Right hindlimb (tissue), 1 donor: ENCODE measurements at regions not wholly inside any gene's neighbourhood (a gene's known extent, or its start where the extent isn't known, plus 50 kb on each side); places are given as distances from the start of the nearest gene placed in this dataset.

Source experiments
- DNase-seq: peaks from one replicate; pipeline ENCODE4 v3.0.0-alpha.2; 2018

- no peak for DNase-seq
Observed at GRCh38 chr11:109173504-109173903, 248.5 kb upstream of the C11orf87 start.

- no peak for DNase-seq
Observed at GRCh38 chr11:109184376-109184775, 237.6 kb upstream of the C11orf87 start.

GRCh38 chr11:109192864-109193263 lies 229.1 kb upstream of the C11orf87 start:
- DNase-seq: no peak

DNA sequence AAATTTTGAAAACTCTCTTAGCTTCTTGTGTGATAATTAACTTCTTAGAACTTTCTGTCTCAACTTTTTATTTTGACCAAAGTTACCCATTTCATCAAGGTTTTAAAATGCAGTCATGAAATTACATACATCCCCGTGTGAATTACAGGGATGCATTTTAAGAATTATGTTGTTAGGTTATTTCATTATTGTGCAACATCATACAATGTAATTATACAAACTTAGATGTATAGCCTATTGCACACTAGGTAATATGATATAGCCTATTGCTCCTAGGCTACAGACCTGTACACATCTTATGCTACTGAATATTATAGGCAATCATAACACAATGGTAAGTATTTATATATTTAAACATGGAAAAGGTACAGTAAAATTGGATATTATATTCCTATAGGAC lies 228.1 kb upstream of the C11orf87 start:
- no peak for DNase-seq

- no peak for DNase-seq
Observed at GRCh38 chr11:109196016-109196415, 226.0 kb upstream of the C11orf87 start.

DNA sequence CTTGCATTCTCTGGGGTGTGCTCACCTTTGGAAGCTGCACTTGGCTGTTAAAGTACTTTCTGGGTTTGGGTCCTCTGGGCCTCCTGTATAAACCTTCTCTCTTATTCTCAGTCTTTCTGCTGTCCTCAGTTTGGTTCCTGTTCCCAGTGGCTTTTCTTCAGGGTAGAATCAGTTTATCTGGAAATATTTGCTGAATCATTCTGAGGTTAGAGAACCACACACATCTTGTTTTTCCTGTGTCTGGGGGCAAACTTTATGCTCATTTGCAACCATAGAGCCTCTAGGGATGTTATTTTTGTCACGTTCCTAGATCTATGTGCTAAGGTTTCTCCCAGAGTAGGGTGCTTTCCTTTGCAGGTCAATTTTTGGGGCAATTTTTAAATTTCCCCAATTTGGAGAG lies 224.3 kb upstream of the C11orf87 start:
- no peak for DNase-seq

GRCh38 chr11:109203176-109203575 lies 218.8 kb upstream of the C11orf87 start:
- DNase-seq: no peak

- no peak for DNase-seq
Observed at GRCh38 chr11:109205312-109205711, 216.7 kb upstream of the C11orf87 start.

DNA sequence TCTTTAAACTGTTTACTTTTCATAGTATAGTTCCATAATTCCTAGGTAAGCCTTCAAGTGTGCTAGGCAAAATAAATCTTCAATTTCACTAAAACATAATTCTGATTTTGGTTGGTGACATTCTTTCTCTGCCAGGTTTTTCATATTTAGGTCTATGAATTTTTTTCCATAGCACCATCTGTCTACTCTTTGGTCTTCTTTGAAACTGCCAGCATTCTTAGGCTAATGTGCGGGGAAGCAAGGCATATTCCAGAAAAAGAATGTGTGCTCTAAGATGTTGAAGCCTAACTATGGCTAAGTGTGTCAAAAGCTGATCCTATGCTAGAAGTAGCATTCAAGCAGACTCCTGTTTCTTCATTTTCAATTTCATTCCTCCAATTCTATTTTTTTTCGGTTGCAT lies 213.9 kb upstream of the C11orf87 start:
- DNase-seq: no peak

- no peak for DNase-seq
Observed at GRCh38 chr11:109209572-109209971, 212.4 kb upstream of the C11orf87 start.

- DNase-seq: no peak
Observed at GRCh38 chr11:109221190-109221589, 200.8 kb upstream of the C11orf87 start.

GRCh38 chr11:109222761-109223160 lies 199.2 kb upstream of the C11orf87 start:
- DNase-seq: no peak

DNA sequence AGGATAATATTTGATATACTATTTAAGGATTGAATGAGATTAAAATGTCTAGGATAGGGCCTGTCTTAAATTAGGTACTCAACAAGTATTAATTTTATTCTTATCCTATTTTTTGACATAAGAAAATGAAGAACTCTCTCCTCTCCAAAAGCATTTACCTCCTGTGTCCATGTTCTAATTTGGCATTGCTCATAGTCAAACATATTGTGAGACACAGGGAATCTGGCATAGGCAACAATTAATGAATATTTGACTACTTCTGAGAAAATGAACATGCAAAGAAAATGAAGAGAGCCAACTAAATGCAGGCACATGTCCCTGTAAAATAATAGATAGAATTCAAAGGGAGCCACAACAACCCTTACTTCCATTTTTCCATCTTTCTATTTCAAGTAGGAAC lies 198.5 kb upstream of the C11orf87 start:
- no peak for DNase-seq

GRCh38 chr11:109229682-109230081 lies 192.3 kb upstream of the C11orf87 start:
- no peak for DNase-seq

DNA sequence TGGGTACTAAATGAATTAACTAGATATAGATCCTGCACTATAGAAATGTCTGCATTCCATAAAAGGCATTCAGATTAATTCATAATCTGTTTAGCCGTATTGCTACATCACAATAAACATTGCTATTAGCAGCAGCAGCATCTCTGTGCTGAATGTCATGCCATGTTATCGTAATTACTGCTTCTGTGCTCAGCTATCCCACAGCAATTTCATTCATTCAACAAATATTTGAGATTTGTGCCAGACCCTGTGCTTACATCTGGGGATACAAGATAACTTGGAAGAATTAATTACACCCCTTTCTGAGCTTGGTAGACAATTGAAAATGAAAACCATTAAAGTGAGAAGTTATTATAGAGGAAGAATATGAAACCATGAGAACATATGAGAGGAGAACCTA lies 185.8 kb upstream of the C11orf87 start:
- DNase-seq: no peak

DNA sequence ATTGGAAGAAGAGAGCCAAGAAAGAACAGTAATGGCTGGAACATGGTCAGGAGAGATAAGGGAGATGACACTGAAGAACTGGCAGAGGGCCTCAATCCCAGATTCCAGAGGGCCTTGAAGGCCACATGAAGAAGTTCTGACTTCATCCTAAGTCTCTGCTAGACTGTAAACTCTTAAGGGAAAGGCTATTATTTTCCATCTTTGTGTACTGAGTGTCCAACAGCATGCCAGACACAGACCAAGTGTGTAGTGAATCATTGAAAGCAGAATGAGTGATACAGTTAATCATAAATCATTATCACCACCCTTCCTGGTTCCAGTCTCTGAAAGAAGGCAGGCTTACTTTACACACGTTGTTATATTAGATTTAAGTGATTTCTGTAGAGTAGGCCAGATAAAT lies 185.3 kb upstream of the C11orf87 start:
- DNase-seq: no peak

- DNase-seq: no peak
Observed at GRCh38 chr11:109237636-109238035, 184.4 kb upstream of the C11orf87 start.

GRCh38 chr11:109241988-109242536 lies 179.9 kb upstream of the C11orf87 start:
- no peak for DNase-seq

- no peak for DNase-seq
Observed at GRCh38 chr11:109247071-109247470, 174.9 kb upstream of the C11orf87 start.

DNA sequence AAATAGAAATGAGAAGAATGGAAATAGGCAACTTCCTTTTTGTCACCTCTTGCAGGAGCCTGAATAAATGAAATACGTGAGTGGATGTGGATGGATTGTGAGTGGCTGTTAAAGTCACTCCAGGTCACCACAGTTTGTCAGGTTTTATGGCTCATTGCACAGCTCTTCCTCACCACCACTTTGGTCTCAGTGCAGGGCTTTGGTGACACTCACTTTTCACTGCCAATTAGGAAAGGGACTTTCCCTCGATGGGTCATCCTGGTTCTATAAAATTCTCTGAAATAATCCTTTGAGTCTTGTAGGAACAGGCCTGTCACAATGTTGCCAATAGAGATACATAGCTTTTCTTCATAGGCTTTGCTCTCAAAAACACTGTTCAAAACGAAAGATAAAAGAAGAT lies 172.4 kb upstream of the C11orf87 start:
- DNase-seq: no peak

DNA sequence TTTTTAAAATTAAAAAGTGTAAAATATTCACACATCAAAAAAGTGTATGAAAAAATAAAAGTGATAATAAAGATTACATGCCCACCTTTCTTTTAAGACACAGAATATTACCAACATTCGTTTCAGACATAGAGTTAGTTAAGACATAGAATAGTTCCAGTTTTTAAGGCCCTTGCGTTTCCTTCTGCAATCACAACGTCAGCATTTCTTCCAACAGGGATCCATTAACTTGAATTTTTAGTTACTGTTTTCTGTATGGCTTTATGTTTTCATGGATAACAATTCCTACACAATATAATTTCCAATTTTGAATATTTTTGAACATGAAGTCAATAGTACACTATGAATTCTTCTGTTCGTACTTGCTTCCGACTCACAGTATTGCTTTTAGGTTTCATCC lies 170.8 kb upstream of the C11orf87 start:
- no peak for DNase-seq

DNA sequence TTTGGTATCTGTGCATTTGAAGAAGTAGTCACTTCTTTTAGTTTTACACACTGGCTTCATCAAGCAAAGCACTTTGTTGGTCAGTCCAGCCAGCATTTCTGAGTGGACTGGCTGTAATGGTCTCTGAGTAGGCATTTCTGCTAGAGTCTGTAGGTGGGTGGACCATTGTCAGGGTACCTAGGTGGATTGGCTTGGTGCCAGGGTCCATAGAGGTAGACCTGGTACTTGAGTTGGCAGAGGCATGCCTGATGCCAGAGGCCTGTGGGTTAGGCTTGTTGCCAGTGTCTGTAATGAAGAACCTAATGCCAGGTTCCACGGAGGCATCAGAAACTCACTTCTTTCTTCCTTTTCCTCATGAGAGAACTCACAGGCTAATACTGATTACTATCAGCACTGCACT lies 157.9 kb upstream of the C11orf87 start:
- no peak for DNase-seq

DNA sequence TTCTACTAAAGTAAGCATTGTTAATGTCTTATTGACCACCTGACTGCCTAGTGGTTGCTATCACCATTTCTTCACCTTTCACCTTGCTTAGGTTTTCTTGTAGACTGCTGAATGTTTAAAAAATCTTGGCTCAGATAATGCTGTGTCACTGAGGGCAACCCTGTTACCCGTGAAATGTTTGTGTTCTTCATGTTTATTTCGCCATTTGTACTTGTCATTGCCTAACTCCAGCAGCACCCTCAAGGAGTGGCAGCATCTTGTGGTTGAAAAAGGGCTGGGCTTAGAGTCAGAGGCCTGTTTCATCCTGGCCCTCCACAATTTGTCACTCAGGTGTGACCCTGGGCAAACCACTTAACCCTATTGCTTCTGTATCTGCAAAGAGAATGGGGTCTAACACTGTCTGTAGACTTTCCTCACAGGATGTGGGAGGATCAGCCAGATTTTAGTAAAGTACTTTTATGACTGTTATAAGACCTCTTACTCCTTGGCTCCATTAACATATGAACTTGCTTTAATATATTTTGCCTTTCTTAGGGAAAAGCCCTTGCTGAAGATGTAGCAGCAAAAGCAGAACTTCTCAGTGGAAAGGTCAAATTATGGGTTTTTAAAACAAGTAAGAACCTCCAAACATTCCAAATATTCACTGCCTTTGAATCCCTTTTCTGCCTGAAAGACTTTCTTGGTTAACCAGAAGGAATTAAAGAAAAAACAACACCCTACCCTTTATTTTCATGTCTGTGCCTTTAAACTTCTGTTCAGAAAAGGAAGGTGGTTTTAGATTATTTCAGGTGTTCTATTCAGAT lies 154.5 kb upstream of the C11orf87 start:
- no peak for DNase-seq

DNA sequence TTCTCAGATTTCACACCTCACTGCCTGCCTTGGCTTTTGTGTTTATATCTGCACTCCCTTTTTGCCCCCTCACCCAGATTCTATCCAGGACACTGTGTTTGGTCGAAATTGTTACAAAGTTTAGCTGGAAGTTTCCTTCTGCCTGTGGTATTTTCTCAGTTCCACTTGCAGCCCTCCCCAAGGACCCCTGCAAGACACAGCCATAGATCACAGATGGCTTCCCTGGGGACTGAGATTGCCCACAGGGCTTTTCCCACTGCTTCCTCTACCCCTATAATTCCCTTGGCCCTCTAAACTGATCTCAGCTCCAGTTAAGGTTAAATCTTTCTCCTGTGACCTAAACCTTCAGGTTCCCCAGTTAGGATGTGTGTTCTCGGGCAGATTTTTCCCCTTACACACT lies 146.1 kb upstream of the C11orf87 start:
- DNase-seq: no peak

DNA sequence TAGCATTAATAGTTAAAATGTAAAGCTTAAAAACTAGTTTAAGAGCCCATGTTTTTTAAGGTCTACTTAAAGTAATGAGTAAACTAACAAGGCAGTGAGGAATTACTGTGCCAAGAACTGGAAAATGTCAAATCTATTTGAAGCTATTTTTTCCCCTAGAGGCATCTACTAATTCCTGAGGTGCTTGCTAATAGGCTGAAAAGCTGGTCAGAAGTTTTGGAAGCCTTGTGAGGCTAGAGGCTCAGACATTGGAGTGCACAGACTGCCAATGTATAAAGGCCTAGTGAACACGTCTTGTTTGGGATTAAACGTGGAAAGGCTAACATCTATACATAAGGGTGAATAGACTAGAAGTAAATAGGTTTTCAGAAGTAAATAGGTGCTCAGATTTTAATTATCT lies 136.5 kb upstream of the C11orf87 start:
- DNase-seq: no peak
